Ishikawa (cell line): ENCODE measurements at regions not wholly inside any gene's neighbourhood (a gene's known extent, or its start where the extent isn't known, plus 50 kb on each side); places are given as distances from the start of the nearest gene placed in this dataset.

Experiments
- CEBPB ChIP-seq: IDR thresholded peaks from 2 replicates; pipeline ENCODE4 v1.6.1; 2012
- CREB1 ChIP-seq: IDR thresholded peaks from 2 replicates; pipeline ENCODE4 v1.6.1; 2012; ENCODE audit warnings: low read depth
- EGR1 ChIP-seq: IDR thresholded peaks from 2 replicates; pipeline ENCODE4 v1.6.1; 2012
- EP300 ChIP-seq: IDR thresholded peaks from 2 replicates; pipeline ENCODE4 v1.6.1; 2012; ENCODE audit warnings: borderline replicate concordance
- FOXM1 ChIP-seq: IDR thresholded peaks from 2 replicates; pipeline ENCODE4 v1.6.1; 2012; ENCODE audit warnings: low read depth, borderline replicate concordance
- NFIC ChIP-seq: IDR thresholded peaks from 2 replicates; pipeline ENCODE4 v1.6.1; 2012
- RAD21 ChIP-seq: IDR thresholded peaks from 2 replicates; pipeline ENCODE4 v1.6.1; 2012; ENCODE audit warnings: low read depth
- TAF1 ChIP-seq: IDR thresholded peaks from 2 replicates; pipeline ENCODE4 v1.6.1; 2012; ENCODE audit warnings: low read depth, mild to moderate bottlenecking
- TCF12 ChIP-seq: IDR thresholded peaks from 2 replicates; pipeline ENCODE4 v1.6.1; 2012; ENCODE audit warnings: low read depth
- TEAD4 ChIP-seq: IDR thresholded peaks from 2 replicates; pipeline ENCODE4 v1.6.1; 2012
- USF1 ChIP-seq: IDR thresholded peaks from 2 replicates; pipeline ENCODE4 v1.6.1; 2012
- YY1 ChIP-seq: IDR thresholded peaks from 2 replicates; pipeline ENCODE4 v1.6.1; 2012; ENCODE audit warnings: low read depth
- ZBTB7A ChIP-seq: IDR thresholded peaks from 2 replicates; pipeline ENCODE4 v1.6.1; 2012; ENCODE audit warnings: low read depth
- TF ChIP-seq, protein P1 (sequence below): IDR thresholded peaks from 2 replicates; pipeline ENCODE4 v1.6.1; 2012; ENCODE audit warnings: low read depth, mild to moderate bottlenecking
- TF ChIP-seq, protein P2 (sequence below): IDR thresholded peaks from 2 replicates; pipeline ENCODE4 v1.6.1; 2012

- TF ChIP-seq FOXM1 (no peak), ZBTB7A (no peak), RAD21 (no peak), TAF1 (no peak), TEAD4 (no peak), CREB1 (no peak), NFIC (no peak), CEBPB (no peak), YY1 (no peak), EGR1 (no peak), EP300 (no peak), TCF12 (no peak), USF1 (no peak)
- TF ChIP-seq, protein P1, sequence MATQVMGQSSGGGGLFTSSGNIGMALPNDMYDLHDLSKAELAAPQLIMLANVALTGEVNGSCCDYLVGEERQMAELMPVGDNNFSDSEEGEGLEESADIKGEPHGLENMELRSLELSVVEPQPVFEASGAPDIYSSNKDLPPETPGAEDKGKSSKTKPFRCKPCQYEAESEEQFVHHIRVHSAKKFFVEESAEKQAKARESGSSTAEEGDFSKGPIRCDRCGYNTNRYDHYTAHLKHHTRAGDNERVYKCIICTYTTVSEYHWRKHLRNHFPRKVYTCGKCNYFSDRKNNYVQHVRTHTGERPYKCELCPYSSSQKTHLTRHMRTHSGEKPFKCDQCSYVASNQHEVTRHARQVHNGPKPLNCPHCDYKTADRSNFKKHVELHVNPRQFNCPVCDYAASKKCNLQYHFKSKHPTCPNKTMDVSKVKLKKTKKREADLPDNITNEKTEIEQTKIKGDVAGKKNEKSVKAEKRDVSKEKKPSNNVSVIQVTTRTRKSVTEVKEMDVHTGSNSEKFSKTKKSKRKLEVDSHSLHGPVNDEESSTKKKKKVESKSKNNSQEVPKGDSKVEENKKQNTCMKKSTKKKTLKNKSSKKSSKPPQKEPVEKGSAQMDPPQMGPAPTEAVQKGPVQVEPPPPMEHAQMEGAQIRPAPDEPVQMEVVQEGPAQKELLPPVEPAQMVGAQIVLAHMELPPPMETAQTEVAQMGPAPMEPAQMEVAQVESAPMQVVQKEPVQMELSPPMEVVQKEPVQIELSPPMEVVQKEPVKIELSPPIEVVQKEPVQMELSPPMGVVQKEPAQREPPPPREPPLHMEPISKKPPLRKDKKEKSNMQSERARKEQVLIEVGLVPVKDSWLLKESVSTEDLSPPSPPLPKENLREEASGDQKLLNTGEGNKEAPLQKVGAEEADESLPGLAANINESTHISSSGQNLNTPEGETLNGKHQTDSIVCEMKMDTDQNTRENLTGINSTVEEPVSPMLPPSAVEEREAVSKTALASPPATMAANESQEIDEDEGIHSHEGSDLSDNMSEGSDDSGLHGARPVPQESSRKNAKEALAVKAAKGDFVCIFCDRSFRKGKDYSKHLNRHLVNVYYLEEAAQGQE: no peak
- TF ChIP-seq, protein P2, sequence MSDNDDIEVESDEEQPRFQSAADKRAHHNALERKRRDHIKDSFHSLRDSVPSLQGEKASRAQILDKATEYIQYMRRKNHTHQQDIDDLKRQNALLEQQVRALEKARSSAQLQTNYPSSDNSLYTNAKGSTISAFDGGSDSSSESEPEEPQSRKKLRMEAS: no peak
Observed at GRCh38 chr18:55912071-55912470, 324.1 kb upstream of the TCF4 start.

DNA sequence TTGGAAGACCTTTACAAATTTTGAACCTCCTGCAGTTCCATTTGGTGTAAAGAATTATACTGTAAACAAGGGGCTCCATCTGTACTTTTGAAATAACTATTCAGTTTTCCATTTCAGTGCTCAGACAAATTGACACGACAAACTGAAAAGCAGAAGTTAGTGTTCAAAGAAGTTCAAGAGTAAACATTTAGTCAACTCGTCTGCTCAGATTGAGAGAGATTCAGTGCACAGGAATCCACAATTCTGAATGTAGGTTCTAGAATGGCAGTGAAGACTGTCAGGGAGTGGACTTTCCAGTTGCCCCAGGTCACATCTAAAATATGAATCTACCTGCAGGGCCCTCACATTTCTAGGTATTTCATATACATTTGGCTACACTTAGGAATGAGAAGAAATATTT, 322.3 kb upstream of the TCF4 start:
- TF ChIP-seq, protein P2: no peak
- no peak for TF ChIP-seq ZBTB7A
- TF ChIP-seq USF1: no peak
- no peak for TF ChIP-seq CEBPB
- TF ChIP-seq NFIC: no peak
- no peak for TF ChIP-seq TAF1
- no peak for TF ChIP-seq YY1
- TF ChIP-seq TEAD4: no peak
- TF ChIP-seq, protein P1: no peak
- TF ChIP-seq FOXM1: no peak
- no peak for TF ChIP-seq CREB1
- TF ChIP-seq EGR1: no peak
- TF ChIP-seq RAD21: no peak
- no peak for TF ChIP-seq TCF12
- no peak for TF ChIP-seq EP300

DNA sequence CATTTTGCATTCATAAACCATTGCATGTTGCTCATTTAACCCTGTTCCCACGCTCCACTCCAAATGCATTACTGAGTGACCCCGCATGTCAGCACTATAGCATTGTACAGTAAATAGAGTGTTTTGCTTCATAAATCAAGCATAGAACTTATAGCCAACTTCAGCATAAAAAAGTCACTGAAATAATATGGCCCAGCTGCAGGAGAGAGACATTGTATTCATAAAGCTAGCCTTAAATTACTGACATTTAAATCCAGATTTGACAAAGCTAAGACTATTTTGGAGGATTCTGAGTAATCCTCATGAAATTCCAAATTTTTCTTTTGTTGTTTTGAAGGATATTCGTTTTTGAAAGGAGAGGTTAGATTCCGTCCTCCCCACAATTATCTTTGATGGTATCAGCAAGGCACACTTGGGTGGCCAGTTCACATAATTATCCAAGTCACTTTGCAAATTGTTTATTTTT, 320.9 kb upstream of the TCF4 start:
- TF ChIP-seq TAF1 (no peak), EP300 (no peak), TEAD4 (no peak)
- TF ChIP-seq, protein P2: no peak
- TF ChIP-seq, protein P1: no peak

GRCh38 chr18:55907453-55908175, 319.6 kb upstream of the TCF4 start:
- TF ChIP-seq TEAD4: no peak
- TF ChIP-seq, protein P2: no peak
- TF ChIP-seq TCF12: no peak
- TF ChIP-seq EP300: no peak
- TF ChIP-seq ZBTB7A: no peak
- TF ChIP-seq USF1: no peak
- TF ChIP-seq YY1: no peak
- TF ChIP-seq CREB1: no peak
- TF ChIP-seq FOXM1: no peak
- no peak for TF ChIP-seq EGR1
- TF ChIP-seq CEBPB: no peak
- TF ChIP-seq RAD21: no peak
